Vagina (tissue), 2 donors: ENCODE measurements at regions not wholly inside any gene's neighbourhood (a gene's known extent, or its start where the extent isn't known, plus 50 kb on each side); places are given as distances from the start of the nearest gene placed in this dataset.

Experiments used
- DNase-seq, 2 donors: peaks; one replicate each; pipeline ENCODE4 v3.0.0-alpha.2; 2017; ENCODE audit errors: extremely low spot score in 2 of 2
- H3K27ac ChIP-seq: fragments of 200-600 bp; sonication (generic); one replicate; pipeline ENCODE4 v1.5.1; 2019
- H3K27me3 ChIP-seq: fragments of 200-600 bp; sonication (generic); one replicate; pipeline ENCODE4 v1.5.1; 2019
- H3K36me3 ChIP-seq, 2 donors: fragments of 200-600 bp; sonication (generic); one replicate each; pipeline ENCODE4 v1.5.1; 2017 to 2019
- H3K4me1 ChIP-seq: fragments of 200-600 bp; sonication (generic); one replicate; pipeline ENCODE4 v1.5.1; 2019
- H3K4me3 ChIP-seq, 2 donors: fragments of 200-600 bp; sonication (generic); 1 replicate in 1 of 2; 2 replicates in 1 of 2; pipeline ENCODE4 v1.5.1; 2016 to 2019
- H3K9me3 ChIP-seq: fragments of 200-600 bp; sonication (generic); one replicate; pipeline ENCODE4 v1.5.1; 2019
- CTCF ChIP-seq, 3 experiments: fragments of 450-650 bp in 2 of 3; fragments of 200-600 bp in 1 of 3; sonication (generic) in 1 of 3; IDR thresholded peaks; one replicate each; pipeline ENCODE4 v1.5.1; 2017 to 2019; ENCODE audit warnings: antibody characterized with exemption in 3 of 3, mild to moderate bottlenecking in 2 of 3, moderate library complexity in 2 of 3
- POLR2A ChIP-seq, 2 donors: fragments of 450-650 bp; IDR thresholded peaks; one replicate each; pipeline ENCODE4 v1.6.1; 2017; ENCODE audit warnings: antibody characterized with exemption in 2 of 2, mild to moderate bottlenecking in 2 of 2, moderate library complexity in 2 of 2
- POLR2AphosphoS5 ChIP-seq, 2 donors: sonication (generic); formaldehyde crosslinking; IDR thresholded peaks; one replicate each; pipeline ENCODE4 v1.9.0; 2017; ENCODE audit warnings: antibody characterized with exemption in 2 of 2, mild to moderate bottlenecking in 2 of 2, low read depth in 1 of 2; ENCODE audit not compliant: insufficient read depth in 1 of 2
- intact Hi-C: fragments of 100-400 bp; cut with DNase I; formaldehyde crosslinking; loops from one replicate; pipeline ENCODE4 v1.15.1; 2023

- TF ChIP-seq POLR2AphosphoS5 (IDR thresholded peaks at IDR 0.05; ENCODE audit: insufficient read depth in 1 of 2, low read depth in 1 of 2), result no peak
- no peak for TF ChIP-seq CTCF (IDR thresholded peaks at IDR 0.05)
- TF ChIP-seq POLR2A (IDR thresholded peaks at IDR 0.05), result no peak
These were observed 86.2 kb upstream of the FZD8 start for GRCh38 chr10:35728341-35728740.

GRCh38 chr10:35726846-35727245 is 84.8 kb upstream of the FZD8 start:
- Histone ChIP-seq H3K4me3 (no peak overlapping the region), H3K27ac (no peak overlapping the region), H3K36me3 (no peaks in the 10 kb centered on the region), H3K4me1 (peaks cover 6% of the 10 kb centered on the region), H3K9me3 (no peaks in the 10 kb centered on the region), H3K27me3 (no peaks in the 10 kb centered on the region)
- no peak for DNase-seq
- intact Hi-C loops, result no loop called here
- TF ChIP-seq CTCF (IDR thresholded peaks at IDR 0.05) (no peak), POLR2AphosphoS5 (IDR thresholded peaks at IDR 0.05; ENCODE audit: insufficient read depth in 1 of 2, low read depth in 1 of 2) (no peak), POLR2A (IDR thresholded peaks at IDR 0.05) (no peak)

More at GRCh38 chr10:35728341-35728740, 86.2 kb upstream of the FZD8 start:
- H3K9me3 ChIP-seq, result no peaks in the 10 kb centered on the region
- intact Hi-C loops, result no loop called here
- DNase-seq, result no peak
- H3K27ac ChIP-seq, result no peak overlapping the region
- no peaks in the 10 kb centered on the region for H3K27me3 ChIP-seq
- no peak overlapping the region for H3K4me3 ChIP-seq
- H3K36me3 ChIP-seq, result no peaks in the 10 kb centered on the region
- peaks cover 6% of the 10 kb centered on the region for H3K4me1 ChIP-seq

- Histone ChIP-seq H3K27me3 (no peaks in the 10 kb centered on the region), H3K9me3 (no peaks in the 10 kb centered on the region), H3K36me3 (no peaks in the 10 kb centered on the region), H3K4me3 (no peak overlapping the region), H3K4me1 (peaks cover 6% of the 10 kb centered on the region), H3K27ac (no peak overlapping the region)
- DNase-seq, result no peak
- TF ChIP-seq CTCF (IDR thresholded peaks at IDR 0.05) (no peak), POLR2A (IDR thresholded peaks at IDR 0.05) (no peak), POLR2AphosphoS5 (IDR thresholded peaks at IDR 0.05; ENCODE audit: insufficient read depth in 1 of 2, low read depth in 1 of 2) (no peak)
- intact Hi-C loops, result no loop called here
These were observed 81.9 kb upstream of the FZD8 start for GRCh38 chr10:35723992-35724391.

- H3K36me3 ChIP-seq, result no peaks in the 10 kb centered on the region
- DNase-seq, result no peak
- no peaks in the 10 kb centered on the region for H3K27me3 ChIP-seq
- no peaks in the 10 kb centered on the region for H3K9me3 ChIP-seq
- no peak overlapping the region for H3K27ac ChIP-seq
- no peak overlapping the region for H3K4me3 ChIP-seq
- intact Hi-C loops, result no loop called here
- peaks cover 6% of the 10 kb centered on the region for H3K4me1 ChIP-seq
- TF ChIP-seq POLR2A (IDR thresholded peaks at IDR 0.05), result no peak
- no peak for TF ChIP-seq CTCF (IDR thresholded peaks at IDR 0.05)
- TF ChIP-seq POLR2AphosphoS5 (IDR thresholded peaks at IDR 0.05; ENCODE audit: insufficient read depth in 1 of 2, low read depth in 1 of 2), result no peak
These were observed 81.0 kb upstream of the FZD8 start for GRCh38 chr10:35723059-35723458.

GRCh38 chr10:35722636-35723035 is 80.5 kb upstream of the FZD8 start:
- H3K27me3 ChIP-seq, result no peaks in the 10 kb centered on the region
- no peaks in the 10 kb centered on the region for H3K9me3 ChIP-seq
- H3K4me3 ChIP-seq, result no peak overlapping the region
- H3K27ac ChIP-seq, result no peak overlapping the region
- TF ChIP-seq POLR2AphosphoS5 (IDR thresholded peaks at IDR 0.05; ENCODE audit: insufficient read depth in 1 of 2, low read depth in 1 of 2) (no peak), POLR2A (IDR thresholded peaks at IDR 0.05) (no peak), CTCF (IDR thresholded peaks at IDR 0.05) (no peak)
- H3K4me1 ChIP-seq, result peaks cover 6% of the 10 kb centered on the region
- no peak for DNase-seq
- intact Hi-C loops, result no loop called here
- H3K36me3 ChIP-seq, result no peaks in the 10 kb centered on the region
